Forelimb muscle (tissue), 1 donor: ENCODE measurements at regions not wholly inside any gene's neighbourhood (a gene's known extent, or its start where the extent isn't known, plus 50 kb on each side); places are given as distances from the start of the nearest gene placed in this dataset.

Source experiments
- DNase-seq: peaks from one replicate; pipeline ENCODE4 v3.0.0-alpha.2; 2013; ENCODE audit warnings: low read depth

DNA sequence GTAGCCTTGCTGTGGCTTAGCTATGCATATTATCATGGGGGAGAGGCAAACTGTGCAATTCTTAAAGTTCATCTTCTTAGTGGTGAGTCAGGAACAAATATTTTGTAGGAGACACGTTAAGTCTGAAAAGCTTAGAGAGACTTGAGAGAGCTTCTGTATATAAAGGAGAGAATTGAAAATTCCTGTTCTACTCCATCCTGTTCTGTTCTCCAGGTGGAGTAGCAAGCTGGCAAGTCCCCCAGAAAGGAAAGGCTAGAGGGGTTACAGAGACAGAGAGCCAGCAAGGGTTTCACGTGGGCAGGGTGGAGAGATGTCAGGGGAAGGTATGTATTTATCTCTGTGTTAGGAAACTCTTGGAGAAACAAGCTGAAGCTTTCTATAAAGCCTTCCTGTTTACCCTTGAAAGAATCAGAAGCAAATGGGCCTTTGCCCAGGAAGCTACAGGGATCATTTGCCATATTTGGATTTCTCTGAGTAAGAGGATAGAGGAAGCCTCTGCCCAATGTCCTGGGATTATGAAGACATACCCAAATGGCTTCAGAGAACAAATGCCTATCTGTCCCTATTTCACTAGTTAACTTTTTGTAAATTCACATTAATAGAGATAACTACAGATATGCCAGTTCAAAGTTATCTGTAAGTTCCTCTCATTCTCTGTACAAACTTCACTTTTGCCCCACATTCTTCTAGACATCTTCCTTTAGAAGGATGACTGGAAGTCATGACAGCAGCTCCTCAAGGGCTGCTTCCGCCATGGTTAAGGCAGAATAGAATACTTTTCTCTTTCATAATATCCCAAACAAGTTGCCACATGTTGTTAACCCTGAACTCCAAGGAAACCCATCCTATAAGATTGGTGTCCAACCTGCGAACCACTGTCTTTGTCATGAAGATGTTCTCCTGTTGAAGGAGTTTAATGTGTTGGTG lies 126.7 kb upstream of the NEDD9 start:
- no peak for DNase-seq

DNA sequence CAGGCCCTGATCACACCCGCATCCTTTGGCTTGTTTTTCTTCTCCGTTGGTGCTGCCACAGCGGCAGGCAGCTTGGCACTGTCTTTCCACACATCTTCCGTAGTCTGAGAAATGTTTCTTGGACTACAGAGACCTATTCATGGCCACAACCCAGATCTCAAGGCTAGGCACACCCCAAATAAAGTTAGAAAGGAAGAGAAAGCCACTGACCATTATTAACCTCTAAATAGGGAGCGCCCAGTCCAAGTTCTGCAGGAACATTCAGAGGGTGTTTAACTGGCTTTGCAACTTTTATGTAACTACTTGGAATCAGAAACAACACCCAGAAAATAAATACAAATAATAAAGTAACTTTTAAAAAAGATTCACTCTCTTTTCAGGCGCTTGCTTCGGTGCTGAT lies 124.8 kb upstream of the NEDD9 start:
- DNase-seq, result no peak

DNA sequence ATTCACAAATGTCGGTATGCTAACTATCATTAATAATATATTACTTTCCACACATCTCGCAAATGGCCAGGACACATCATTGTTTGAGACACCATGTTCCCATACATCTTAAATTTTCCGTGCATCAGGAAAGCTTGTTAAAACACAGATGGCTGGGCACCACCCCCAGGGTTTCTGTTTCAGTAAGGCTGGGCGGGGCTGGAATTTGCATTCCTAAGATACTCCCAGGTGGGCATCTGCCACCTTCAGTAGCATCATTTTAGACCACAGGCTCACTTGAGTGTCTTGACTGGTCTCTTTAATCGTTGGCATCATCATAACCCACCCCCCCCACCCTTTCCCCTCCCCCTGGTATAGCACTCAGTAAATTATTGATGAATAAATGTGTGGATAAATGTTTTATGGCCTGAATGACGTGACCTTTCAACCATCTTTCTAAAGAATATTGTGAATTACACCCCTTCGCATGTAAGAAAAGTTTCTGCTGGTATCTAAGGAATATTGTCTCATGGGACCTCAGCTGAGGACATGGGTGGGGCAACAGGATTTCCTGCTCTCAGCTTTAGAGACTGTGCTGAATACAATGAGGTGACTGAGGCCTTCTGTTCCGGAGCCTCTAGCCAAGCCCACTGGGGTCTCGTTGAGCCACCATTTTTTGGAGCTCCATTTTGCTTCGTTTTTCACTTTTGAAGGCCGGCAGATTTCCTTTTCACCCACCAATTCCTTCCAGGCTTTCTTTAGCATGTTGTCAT lies 124.1 kb upstream of the NEDD9 start:
- no peak for DNase-seq

DNA sequence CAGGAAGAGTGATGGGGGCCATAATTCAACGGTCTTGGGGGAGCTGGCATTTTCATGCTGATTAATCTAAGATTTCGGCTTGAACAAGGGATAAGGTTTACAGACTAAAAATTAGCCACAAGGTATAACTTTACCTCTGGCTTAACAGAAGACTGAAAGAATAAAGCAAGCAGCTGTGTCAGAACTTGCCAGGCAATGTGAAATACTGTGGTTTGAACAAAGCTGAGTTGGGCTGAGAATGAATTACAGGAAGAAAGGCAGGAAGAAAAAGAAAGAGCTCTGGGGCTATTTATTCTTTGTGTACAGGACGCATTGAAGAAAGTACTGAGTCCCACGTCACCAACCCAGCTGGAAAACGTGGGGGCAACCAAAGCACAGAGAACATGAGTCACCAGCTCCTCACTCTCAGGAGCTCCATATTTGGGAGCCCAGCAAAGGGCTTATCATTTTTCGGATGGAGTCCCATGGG lies 121.5 kb upstream of the NEDD9 start:
- no peak for DNase-seq

DNA sequence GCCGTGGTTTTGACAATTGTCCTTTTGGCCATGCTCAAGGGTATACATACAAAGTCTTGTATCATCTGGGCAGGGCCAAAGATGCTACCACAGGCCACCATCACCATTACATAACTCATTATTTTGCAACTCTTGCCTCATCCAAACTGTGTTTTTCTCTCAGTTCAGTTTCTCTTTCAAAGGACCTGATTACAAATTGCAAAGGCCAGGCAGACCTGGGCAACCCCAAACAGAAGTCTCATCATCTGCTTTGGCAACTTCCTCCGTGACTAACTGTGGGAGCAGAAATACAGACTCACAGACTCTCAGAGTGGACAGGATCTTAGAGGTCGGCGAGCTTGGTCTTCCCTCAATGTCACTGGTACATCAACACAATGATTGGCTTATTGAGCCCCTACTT lies 117.8 kb upstream of the NEDD9 start:
- DNase-seq, result no peak

DNA sequence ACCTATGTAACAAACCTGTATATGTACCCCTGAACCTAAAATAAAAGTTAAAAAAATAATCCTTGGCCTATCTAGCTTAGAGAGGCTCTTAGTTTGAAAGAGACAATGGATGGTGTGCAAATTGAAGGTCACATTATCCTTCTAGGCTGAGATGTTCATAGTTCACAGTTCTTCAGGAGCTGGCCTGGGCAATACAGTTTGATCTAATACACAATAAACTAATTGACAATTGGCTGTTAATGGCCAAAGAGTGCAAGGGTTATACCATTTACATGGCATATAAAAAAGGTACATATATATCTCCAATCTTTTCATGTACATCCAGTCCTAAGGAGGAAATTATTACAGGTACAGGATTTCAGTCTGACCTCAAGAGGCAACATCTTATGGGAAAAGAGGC lies 117.4 kb upstream of the NEDD9 start:
- DNase-seq, result no peak

DNA sequence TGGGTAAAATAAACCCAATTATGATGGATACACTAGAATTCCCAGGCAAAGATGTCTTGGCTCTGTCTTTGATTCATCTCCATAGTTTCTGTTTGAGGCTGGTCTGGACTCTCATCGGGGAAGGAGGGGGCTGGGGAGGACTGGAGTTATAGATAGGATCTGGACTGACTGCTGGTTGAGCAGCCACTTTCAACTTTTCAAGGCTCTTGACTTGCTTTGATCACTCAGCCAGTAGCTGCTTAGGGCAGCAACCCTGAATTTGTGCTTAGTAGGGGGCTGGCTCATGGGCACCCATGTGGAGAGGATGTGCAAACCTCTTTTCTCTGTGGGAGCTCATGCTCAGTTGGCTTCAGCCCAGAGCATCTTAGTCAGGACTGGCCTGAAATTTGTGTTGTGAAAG lies 114.0 kb upstream of the NEDD9 start:
- no peak for DNase-seq

DNA sequence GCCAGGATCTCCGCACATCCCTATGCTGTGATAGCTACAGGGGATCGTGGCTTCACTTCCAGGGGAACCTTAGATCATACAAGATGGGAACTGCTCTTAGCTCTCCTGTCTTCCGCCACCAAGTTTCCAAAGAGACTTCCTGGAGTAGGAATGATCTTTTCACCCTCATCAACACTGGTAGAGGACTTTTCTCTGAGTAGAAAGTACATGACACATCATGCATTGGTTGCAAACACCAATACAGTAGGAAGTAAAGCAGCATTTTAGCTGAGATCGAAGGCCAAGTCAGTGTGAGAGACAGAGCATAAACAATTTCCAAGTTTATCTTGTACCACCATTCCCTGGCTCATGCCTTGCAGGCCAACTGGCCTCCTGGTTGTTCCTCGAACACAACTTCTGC lies 113.1 kb upstream of the NEDD9 start:
- no peak for DNase-seq

DNA sequence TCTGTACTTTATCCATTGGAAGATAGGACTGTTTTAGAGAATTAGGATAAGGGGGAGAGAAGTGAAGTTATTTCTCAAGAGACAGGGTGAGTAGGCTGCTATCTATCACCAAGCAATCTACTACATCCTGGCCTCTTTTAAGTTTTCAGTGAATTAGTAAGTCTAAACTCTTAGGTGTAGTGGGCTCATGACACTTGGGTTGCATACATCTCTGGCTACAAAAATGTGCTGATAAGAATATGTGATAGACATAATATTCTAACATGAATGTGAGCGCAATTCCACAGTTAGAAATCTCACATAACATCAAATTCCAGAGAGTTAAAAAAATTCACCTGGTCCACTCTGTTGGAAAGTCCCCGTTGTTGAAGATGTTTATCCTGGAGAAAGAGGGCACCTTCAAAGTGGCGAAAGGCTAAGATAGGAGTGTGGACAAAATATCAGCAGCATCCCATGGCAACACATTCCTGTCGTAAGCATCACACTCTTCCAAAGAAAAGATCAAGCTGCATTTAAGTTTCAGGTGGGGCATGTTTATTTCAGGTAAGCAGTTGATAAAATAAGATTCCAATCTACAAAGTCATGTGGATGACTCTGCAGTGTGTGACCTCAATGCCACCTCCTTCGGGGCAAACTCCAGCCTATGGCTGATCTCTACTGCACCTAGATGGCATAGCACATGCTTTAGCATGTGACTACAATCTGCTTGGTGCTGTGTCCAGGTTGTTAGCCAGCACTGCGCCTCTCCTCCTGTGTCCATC lies 111.7 kb upstream of the NEDD9 start:
- DNase-seq, result no peak

DNA sequence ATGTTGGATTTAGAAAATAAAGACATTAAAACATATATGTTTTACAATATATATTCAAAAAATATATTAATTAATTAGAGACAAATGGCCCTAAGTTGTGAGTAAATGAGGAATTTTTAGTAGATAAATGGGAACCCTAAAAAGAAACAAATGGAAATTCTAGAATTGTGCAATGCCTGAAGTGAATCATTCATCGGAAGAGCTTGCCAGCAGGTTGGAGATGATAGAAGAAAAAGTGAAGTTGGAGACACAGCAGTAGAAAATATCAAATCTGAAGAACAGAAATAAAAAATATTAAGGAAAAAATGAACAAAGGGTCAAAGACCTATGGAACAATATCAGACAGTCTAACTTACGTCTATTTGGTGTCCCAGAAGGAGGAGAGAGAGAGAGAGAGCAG lies 109.4 kb upstream of the NEDD9 start:
- no peak for DNase-seq

DNA sequence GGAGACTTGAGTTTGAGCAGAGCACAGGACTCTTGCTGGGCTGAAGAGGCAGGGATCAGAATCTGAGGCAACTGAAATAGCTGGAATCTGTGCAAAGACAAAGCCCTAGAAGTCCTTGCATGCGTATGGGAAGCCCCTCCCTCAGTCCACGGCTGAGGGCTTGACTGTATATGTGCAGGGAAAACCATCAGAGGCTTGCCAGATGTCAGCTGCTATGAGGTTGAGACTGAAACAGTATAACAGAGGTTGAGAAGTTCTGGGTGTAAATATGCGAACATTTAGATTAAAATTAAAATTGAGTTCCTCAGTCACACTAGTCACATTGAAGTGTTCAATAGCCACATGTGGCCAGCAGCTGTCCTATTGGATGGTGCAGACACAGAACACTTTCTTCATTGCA lies 108.8 kb upstream of the NEDD9 start:
- DNase-seq, result no peak

DNA sequence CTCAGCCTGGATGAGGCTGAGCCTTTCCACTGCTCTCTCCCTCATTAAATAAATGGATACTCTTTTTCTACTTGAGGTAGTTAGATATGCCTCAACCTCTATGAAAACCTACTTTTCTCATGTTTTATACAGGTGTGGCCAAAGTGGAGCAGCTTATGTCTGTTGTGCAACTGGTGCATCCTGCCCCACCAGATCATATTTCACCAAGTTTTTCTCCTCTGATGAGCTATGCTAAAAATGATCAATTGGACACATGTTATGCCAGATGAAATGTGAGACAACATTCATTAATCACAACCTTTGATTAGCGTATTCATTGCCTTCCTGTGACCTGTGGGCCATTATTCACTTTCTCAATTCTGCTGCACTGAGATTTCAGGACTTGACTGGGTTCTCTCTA lies 106.9 kb upstream of the NEDD9 start:
- DNase-seq, result no peak

DNA sequence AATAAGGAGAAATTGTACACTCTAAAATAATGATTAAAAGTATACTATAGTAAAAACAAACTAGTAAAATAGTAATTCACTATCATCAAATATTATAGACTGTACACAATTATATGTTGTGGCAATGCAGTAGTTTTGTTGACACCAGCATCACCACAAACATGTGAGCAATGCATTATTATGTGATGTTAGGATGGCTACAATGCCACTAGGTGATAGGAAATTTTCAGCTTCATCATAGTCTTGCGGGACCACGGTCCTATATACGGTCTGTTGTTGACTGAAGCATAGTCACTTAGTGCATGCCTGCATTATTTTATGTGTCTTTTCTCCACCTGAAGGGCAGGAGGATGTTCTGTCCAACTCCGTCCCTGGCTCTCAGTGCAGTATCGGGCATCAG lies 104.8 kb upstream of the NEDD9 start:
- DNase-seq, result no peak

DNA sequence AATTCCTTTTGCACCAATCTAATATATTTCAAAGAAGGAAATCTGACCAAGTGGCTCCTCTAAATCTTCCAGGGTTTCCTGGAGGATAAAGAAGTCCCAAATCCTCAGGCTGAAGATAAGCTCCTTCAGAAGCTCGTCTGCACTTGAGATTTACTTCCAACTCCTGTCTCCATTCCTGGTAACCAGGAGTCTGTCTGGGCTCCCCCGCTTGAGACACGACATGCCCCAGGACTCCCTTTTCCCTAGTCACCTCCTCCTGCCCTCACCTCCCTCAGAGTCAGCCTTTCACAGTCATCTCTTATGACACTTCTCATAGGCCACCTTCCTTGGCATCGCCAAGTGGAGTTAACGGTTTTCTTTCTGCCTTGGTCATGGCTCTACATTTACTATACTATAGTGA lies 103.4 kb upstream of the NEDD9 start:
- no peak for DNase-seq

DNA sequence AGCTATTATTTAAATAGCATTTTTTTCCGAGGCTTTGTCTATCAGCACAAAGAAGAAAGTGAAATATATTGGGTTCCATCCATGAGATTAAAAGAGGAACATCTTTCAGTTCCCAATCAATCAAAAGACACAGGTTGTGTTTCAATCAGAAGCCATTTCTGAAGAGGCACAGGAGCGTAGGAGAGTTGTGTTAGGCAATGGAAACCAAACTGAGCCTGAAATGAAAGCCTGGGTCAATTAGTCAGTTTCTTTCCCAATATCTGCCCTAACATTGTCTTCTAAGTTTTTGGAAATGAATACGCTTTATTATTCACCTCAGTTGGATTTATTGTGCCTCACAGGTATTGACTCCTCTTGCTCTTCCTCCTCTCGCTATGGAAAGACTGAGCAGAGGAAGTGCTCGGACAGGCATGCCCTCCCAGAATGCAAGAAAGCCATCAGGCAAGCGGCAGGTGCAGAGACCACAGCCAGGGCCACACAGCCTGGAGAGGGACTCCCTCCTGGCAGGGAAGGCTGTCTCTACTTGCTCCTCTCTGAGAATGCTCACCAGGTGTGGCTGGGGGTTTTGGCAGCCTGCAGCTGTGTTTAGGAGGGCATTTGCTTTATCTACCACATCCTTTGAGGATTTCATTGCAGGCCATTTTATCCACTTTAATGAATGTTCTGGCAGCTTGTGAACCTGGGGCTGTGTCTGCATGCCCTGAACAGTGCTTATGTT lies 100.8 kb upstream of the NEDD9 start:
- no peak for DNase-seq

DNA sequence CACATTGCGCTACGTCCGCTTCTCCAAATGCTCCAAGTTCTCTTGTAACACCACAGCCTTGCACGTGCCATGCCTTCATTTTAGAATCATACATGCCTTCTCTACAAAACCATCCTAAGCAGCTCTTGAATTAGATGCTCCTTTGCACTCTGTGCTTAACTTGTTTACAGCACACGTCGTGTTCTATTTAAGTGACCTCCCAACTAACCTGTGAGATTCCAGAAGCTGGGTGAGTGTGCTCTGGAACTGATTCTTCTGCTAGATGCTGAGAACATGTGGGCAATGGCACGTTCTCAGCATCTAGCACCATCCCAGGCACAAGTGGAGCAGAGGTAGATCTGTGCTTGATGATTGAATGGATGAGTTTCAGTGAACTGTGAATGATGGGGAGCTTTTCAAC lies 100.0 kb upstream of the NEDD9 start:
- no peak for DNase-seq

DNA sequence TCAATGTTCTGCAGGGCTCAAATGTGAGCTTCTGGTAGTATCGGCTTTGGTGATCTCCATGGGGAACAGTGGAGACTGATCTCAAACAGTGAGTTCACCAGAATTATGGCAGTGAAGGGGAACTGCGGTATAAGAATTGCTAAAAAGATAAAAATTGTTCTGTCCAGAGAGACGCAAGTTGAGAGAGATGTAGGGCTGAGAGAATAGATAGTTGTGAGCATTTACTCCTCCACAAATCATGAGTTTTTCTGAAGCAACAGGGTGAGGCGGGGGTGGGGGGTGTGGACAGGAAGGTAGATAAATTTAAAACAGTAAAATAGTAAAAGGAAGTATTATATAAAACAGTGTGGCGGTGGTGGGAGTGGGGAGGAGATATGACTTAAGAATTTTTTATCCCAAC lies 98.6 kb upstream of the NEDD9 start:
- DNase-seq, result no peak

DNA sequence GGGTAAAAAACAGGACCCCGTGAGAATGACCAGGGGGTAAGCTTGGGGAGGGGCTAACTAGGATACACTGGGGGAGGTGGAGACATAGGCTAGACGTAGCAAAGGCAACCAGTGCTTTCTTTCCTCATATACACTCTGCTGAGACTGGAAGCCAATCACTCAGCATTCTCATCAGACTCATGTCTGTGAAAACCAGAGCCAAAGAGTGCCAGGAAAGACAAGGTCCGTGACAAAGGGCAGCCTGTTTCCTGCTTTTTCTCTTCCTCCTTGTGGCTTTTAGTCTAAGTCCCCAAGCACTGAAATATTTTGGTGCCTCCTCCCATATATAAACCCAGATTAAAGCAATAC lies 97.9 kb upstream of the NEDD9 start:
- no peak for DNase-seq

DNA sequence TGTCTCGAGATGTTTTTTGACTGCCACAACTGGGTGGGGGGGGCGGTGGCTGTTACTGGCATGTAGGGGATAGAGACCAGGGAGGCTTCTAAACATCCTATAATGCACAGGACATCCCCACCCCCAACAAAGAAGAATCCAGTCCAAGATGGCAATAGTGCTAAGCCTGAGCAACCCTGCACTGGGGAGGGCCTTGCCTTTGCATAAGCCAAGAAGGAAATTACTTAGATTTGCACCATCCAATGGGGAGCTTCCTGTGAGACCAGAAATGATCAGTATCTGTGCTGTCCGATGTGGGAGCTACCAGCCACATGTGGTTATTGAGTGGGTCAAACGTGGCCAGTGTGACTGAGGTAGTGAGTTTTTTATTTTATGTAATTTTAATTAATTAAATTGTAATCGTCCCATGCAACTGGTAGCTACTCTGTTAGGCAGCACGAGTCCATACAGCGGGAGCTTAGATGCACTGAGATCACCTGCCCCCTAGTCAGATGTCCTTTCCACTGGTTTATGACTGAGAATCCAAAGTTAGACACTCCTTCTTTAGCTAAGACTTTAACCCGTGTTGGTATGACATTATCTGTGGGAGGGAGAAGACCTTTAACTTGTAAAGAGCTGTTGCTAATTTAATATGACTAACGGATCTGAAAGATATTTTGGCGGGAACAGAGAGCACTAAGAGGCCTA lies 97.4 kb upstream of the NEDD9 start:
- no peak for DNase-seq

DNA sequence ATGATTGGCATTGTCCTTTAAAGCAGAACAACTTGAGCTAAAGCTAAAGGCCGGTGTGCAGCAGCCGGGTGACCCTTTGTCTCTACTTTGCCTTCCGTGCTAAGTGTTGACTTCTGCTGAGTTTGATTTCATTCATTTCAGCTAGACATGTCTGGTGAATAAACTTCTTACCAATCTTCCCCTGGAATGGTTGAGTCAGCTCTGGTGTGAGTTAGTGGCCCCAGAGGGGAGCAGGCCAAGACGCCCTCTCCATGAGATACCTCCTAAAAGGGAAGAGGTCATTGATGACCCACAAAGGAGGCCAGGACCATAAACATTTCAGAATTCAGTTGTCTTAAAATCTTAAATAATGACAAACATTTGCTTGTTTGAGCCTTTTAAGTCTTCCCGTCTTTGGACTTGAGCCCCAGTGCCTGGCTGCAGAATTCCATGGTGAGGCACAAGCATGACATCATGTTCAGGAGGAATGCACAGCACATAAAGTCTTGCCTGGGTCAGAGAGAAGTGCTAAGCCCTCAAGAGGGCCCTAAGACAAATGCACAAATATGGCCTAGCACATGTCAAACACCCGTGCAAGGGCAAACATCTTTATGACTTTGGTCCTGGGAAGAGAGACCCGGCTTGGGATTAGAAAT lies 96.3 kb upstream of the NEDD9 start:
- no peak for DNase-seq

DNA sequence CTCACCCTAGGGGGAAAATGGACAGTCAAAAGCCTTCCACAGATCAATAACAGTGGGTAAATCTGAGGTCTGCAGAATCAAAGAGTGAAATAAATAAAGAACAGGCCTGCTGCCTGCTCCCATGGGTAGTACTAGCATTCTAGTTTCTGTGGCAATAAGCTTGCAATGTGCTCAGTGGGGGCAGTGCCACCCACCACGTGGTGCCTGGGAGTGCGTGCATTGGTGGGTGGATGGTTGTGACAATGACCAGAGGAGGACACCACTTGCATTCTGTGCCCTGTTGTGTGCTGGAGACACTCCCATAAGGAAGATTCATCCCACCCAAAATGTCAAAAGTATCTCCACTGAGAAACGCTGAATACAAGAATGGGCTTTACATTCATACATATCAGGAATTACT lies 95.5 kb upstream of the NEDD9 start:
- no peak for DNase-seq
